Skeletal muscle cell (primary cell): ENCODE measurements at regions not wholly inside any gene's neighbourhood (a gene's known extent, or its start where the extent isn't known, plus 50 kb on each side); places are given as distances from the start of the nearest gene placed in this dataset.

ENCODE experiments used
- DNase-seq: peaks from one replicate; pipeline ENCODE4 v3.0.0-alpha.2; 2010; ENCODE audit warnings: low read depth
- H3K4me3 ChIP-seq: 2 replicates; pipeline ENCODE4 v1.5.1; 2011; ENCODE audit warnings: low read depth, mild to moderate bottlenecking, control low read depth, low read length, moderate library complexity

DNA sequence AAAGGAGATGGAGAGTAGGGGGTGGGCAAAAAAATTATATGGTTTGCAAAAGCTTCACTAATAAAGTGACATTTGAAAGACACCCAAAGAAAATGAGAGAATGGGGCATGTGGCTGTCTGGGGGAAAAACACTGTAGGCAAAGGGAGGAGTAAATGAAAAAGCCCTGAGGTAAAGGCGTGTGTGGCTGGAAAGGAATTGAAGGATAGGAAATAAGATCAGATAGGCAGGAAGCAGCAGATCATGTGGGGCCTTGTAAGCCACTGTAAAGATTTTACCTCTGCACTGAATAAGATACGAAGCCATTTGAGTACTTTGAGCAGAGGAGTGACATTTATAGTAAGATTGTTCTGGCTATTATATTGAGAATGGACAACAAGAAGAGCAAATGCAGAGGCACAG is 49.8 kb upstream of the FDX1 start:
- H3K4me3 ChIP-seq = no peak overlapping the region
- no peak for DNase-seq
